Mesendoderm (in vitro differentiated cells): ENCODE measurements at regions not wholly inside any gene's neighbourhood (a gene's known extent, or its start where the extent isn't known, plus 50 kb on each side); places are given as distances from the start of the nearest gene placed in this dataset.

Experiments
- DNase-seq: peaks from one replicate; pipeline ENCODE4 v3.0.0; 2013
- H2AK5ac ChIP-seq: 2 replicates; pipeline ENCODE4 v1.6.1; 2013; ENCODE audit warnings: low read length, inconsistent platforms
- H2BK120ac ChIP-seq: 2 replicates; pipeline ENCODE4 v1.6.1; 2013; ENCODE audit warnings: low read depth, mild to moderate bottlenecking, low read length, moderate library complexity, mixed read lengths
- H2BK15ac ChIP-seq: replicated peaks from 2 replicates; pipeline ENCODE4 v1.6.1; 2013; ENCODE audit warnings: low read depth, mild to moderate bottlenecking, moderate library complexity
- H2BK5ac ChIP-seq: 2 replicates; pipeline ENCODE4 v1.6.1; 2013; ENCODE audit warnings: low read length, inconsistent platforms
- H3K18ac ChIP-seq: 2 replicates; pipeline ENCODE4 v1.6.1; 2013; ENCODE audit warnings: mild to moderate bottlenecking, low read length, mixed read lengths
- H3K23ac ChIP-seq: one replicate; pipeline ENCODE4 v1.6.1; 2013; ENCODE audit warnings: low read length
- H3K27ac ChIP-seq: 2 replicates; pipeline ENCODE4 v1.5.1; 2013; ENCODE audit warnings: low read depth, mild to moderate bottlenecking, inconsistent platforms, low read length, moderate library complexity
- H3K27me3 ChIP-seq: 2 replicates; pipeline ENCODE4 v1.6.1; 2013; ENCODE audit warnings: low read length, control low read depth, mild to moderate bottlenecking, inconsistent platforms; ENCODE audit not compliant: insufficient read depth, poor library complexity
- H3K36me3 ChIP-seq: 2 replicates; pipeline ENCODE4 v1.6.1; 2013; ENCODE audit warnings: low read length, inconsistent platforms; ENCODE audit not compliant: control insufficient read depth, insufficient read depth
- H3K4ac ChIP-seq: one replicate; pipeline ENCODE4 v1.6.1; 2013; ENCODE audit warnings: low read depth, mild to moderate bottlenecking, low read length, moderate library complexity
- H3K4me1 ChIP-seq: 2 replicates; pipeline ENCODE4 v1.6.1; 2013; ENCODE audit warnings: low read depth, low read length, inconsistent platforms; ENCODE audit not compliant: control insufficient read depth
- H3K4me2 ChIP-seq: 2 replicates; pipeline ENCODE4 v1.6.1; 2013; ENCODE audit warnings: low read length
- H3K4me3 ChIP-seq: 2 replicates; pipeline ENCODE4 v1.5.1; 2013; ENCODE audit warnings: mild to moderate bottlenecking, low read length
- H3K56ac ChIP-seq: one replicate; pipeline ENCODE4 v1.6.1; 2013; ENCODE audit warnings: low read length
- H3K79me1 ChIP-seq: 2 replicates; pipeline ENCODE4 v1.6.1; 2013; ENCODE audit warnings: low read length, inconsistent platforms
- H3K79me2 ChIP-seq: 2 replicates; pipeline ENCODE4 v1.6.1; 2013; ENCODE audit warnings: mild to moderate bottlenecking, low read length; ENCODE audit not compliant: control insufficient read depth, insufficient read depth
- H3K9ac ChIP-seq: 2 replicates; pipeline ENCODE4 v1.6.1; 2013; ENCODE audit warnings: low read length, inconsistent platforms
- H4K5ac ChIP-seq: one replicate; pipeline ENCODE4 v1.6.1; 2013; ENCODE audit warnings: low read length
- H4K8ac ChIP-seq: one replicate; pipeline ENCODE4 v1.6.1; 2013; ENCODE audit warnings: low read depth, mild to moderate bottlenecking, control low read depth, low read length, moderate library complexity
- whole genome bisulfite sequencing: extraction: QIAGEN DNeasy Blood & Tissue Kit; methylation state at CpG from one replicate; pipeline ENCODE4 v1.1.7; 2013; ENCODE audit warnings: low lambda C conversion rate, missing lambda C conversion rate; ENCODE audit not compliant: insufficient coverage; ENCODE audit errors: extremely low coverage; 5-methylcytosine and 5-hydroxymethylcytosine counted together

DNA sequence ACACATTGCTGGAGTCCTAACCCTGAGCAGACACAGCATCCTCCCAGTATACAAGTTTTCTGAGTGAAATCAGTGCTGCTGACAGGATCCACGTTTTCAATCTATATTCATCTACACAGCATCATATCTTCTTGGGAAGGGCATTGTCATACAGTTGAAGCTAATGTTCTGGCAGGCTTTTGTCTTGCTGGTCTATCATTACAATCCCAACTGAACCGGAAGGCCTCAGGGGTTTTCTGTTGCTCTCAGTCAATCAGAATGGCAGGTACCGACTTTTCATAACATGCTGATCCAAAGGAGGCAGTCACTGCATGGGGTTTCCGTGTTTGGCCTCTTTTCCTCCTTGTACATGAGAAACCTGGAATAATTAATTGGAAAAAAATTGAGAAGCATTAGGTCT lies 2118.8 kb upstream of the WWC1 start:
- H3K27ac ChIP-seq: no peak overlapping the region

DNA sequence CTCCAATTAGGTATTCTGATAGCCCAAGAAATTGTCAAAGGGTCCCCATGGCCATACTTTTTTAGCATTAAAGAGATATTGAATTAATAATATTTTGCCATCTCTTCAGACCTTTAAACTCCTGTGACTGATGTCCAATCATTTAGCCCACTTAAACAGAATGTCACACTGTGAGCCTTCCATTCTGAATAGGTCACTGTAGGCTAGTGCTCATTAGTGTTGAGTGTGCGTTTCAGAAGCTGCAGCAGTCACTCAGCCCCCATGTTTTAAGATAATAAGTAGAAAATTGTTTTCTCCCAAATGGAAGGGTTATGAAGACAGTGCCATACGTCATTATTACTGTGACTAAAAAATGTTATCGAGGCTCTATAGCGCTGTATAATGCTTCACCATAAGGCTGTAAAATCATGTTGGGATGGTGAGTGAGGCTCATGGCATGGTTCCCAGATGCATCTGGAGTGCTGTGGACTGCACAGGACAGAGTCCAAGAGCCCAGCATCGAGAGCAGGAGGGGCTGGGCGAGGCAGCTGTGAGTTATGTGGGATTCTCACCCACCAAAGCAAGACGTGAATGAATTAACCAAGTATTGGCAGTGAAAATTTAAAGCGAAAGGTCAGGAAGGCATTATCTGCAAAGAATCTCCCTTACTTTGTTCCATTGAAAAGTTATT lies 2112.9 kb upstream of the WWC1 start:
- Histone ChIP-seq H3K36me3 (no peaks in the 10 kb centered on the region), H3K23ac (no peak overlapping the region), H2BK5ac (no peak overlapping the region), H3K4me3 (no peak overlapping the region), H3K56ac (no peak overlapping the region), H3K9ac (no peak overlapping the region), H3K79me2 (no peaks in the 10 kb centered on the region), H3K4me1 (no peaks in the 10 kb centered on the region), H4K8ac (no peak overlapping the region), H3K18ac (no peak overlapping the region), H3K27me3 (no peaks in the 10 kb centered on the region), H3K27ac (no peak overlapping the region), H2AK5ac (no peak overlapping the region), H3K4me2 (no peak overlapping the region), H3K79me1 (no peaks in the 10 kb centered on the region), H2BK15ac (no peak overlapping the region), H3K4ac (no peak overlapping the region), H2BK120ac (no peak overlapping the region), H4K5ac (no peak overlapping the region)
- DNase-seq: no peak
- no CpG with 5 or more reads among the region's 8 CpGs for WGBS

More for the DNA sequence above, 2118.8 kb upstream of the WWC1 start:
- Histone ChIP-seq H3K9ac (no peak overlapping the region), H4K5ac (no peak overlapping the region), H3K56ac (no peak overlapping the region), H3K27me3 (no peaks in the 10 kb centered on the region), H2BK5ac (no peak overlapping the region), H3K79me1 (no peaks in the 10 kb centered on the region), H3K4ac (no peak overlapping the region), H2AK5ac (no peak overlapping the region), H3K36me3 (no peaks in the 10 kb centered on the region), H3K4me2 (no peak overlapping the region), H3K4me3 (no peak overlapping the region), H3K18ac (no peak overlapping the region), H4K8ac (no peak overlapping the region), H2BK15ac (no peak overlapping the region), H2BK120ac (no peak overlapping the region), H3K79me2 (no peaks in the 10 kb centered on the region), H3K23ac (no peak overlapping the region), H3K4me1 (no peaks in the 10 kb centered on the region)
- no CpG with 5 or more reads among the region's 4 CpGs for WGBS
- DNase-seq: no peak

DNA sequence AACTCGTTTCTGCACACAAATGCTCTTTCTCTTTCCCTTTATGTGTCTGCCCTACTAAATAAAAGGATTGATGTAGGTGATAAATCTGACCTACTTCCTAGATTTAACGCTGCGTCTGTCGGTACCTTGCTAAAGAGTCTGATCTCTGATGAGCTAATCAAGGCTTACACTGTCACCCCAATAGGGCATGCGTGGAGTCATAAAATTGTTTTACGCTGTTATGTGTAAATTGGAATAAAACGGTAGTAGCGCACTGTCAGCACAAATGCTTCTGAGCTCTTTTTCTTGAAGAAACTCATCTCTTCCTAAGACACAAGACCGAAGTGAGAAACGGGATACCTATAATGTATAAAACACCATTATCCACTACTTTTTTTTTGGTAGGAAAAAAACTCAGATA lies 2106.3 kb upstream of the WWC1 start:
- Histone ChIP-seq H3K27ac (no peak overlapping the region), H3K4me1 (no peaks in the 10 kb centered on the region), H3K9ac (no peak overlapping the region), H2AK5ac (no peak overlapping the region), H4K8ac (no peak overlapping the region), H3K36me3 (no peaks in the 10 kb centered on the region), H2BK15ac (no peak overlapping the region), H2BK5ac (no peak overlapping the region), H3K56ac (no peak overlapping the region), H3K4ac (no peak overlapping the region), H3K4me2 (no peak overlapping the region), H3K4me3 (no peak overlapping the region), H3K27me3 (no peaks in the 10 kb centered on the region), H3K79me2 (no peaks in the 10 kb centered on the region), H4K5ac (no peak overlapping the region), H2BK120ac (no peak overlapping the region), H3K79me1 (no peaks in the 10 kb centered on the region), H3K23ac (no peak overlapping the region), H3K18ac (no peak overlapping the region)
- no peak for DNase-seq
- WGBS: no CpG with 5 or more reads among the region's 10 CpGs

DNA sequence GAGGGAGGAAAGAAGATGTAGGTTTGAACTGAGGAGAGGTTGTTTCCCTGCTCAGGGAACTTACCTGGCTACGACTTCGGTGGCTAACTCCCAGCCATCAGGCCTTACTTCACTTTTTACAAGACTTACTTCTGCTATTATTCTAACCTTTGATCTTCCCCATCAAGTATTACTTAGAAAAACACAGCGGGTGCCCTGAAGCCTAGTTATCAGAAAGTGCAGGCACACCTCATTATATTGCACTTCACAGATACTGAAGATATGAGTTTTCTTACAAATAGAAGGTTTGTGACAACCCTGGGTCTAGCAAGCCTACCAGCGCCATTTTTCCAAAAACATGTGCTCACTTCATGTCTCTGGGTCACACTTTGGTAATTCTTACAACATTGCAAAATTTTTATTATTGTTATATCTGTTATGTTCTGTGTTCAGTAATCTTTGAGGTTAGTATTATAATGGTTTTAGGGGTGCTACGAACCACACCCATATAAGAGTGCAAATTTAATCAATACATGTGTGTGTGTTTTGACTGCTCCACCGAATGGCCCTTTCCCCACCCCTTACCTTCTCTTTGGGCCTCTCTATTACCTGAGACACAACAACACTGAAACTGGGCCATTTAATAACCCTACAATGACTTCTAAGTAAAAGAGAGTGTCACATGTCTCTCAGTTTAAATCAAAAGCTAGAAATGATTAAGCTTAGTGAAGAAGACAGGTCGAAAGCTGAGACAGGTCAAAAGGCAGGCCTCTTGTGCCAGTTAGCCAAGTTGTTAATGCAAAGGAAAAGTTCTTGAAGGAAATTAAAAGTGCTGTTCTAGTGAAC lies 2102.7 kb upstream of the WWC1 start:
- no peak overlapping the region for H3K56ac ChIP-seq
- no peaks in the 10 kb centered on the region for H3K4me1 ChIP-seq
- H3K9ac ChIP-seq: no peak overlapping the region
- H3K23ac ChIP-seq: no peak overlapping the region
- H2BK120ac ChIP-seq: no peak overlapping the region
- no peaks in the 10 kb centered on the region for H3K27me3 ChIP-seq
- H4K5ac ChIP-seq: no peak overlapping the region
- no peak overlapping the region for H3K4me2 ChIP-seq
- no peak overlapping the region for H4K8ac ChIP-seq
- no peaks in the 10 kb centered on the region for H3K36me3 ChIP-seq
- no peaks in the 10 kb centered on the region for H3K79me1 ChIP-seq
- H2BK5ac ChIP-seq: no peak overlapping the region
- H3K79me2 ChIP-seq: no peaks in the 10 kb centered on the region
- no peak overlapping the region for H3K4ac ChIP-seq
- DNase-seq: no peak
- no CpG with 5 or more reads among the region's 7 CpGs for WGBS
- no peak overlapping the region for H2AK5ac ChIP-seq
- H3K4me3 ChIP-seq: no peak overlapping the region
- no peak overlapping the region for H3K27ac ChIP-seq
- H3K18ac ChIP-seq: no peak overlapping the region
- no peak overlapping the region for H2BK15ac ChIP-seq

DNA sequence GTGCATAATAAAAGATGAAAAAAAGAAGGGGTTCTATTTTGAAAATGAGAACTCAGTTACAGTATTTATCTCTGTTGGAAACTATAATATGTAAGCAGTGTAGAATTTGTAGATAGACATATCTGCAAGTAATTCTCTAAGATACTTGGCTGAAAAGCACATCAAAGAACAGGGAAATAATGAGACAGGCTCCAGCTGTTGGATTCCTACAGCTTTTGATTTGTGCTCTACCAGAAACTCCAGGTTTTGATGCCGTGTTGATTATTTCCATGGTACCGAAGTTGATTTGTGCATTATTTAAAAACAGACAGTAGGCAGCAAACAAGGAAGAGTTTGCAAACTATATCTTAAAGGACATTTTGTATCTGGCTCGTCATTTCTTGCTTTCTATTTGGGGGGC lies 2098.7 kb upstream of the WWC1 start:
- no peak for DNase-seq

More for the DNA sequence above, 2098.7 kb upstream of the WWC1 start:
- Histone ChIP-seq H3K79me2 (no peaks in the 10 kb centered on the region), H2AK5ac (no peak overlapping the region), H3K18ac (no peak overlapping the region), H3K4ac (no peak overlapping the region), H3K4me1 (no peaks in the 10 kb centered on the region), H3K9ac (no peak overlapping the region), H3K36me3 (no peaks in the 10 kb centered on the region), H3K27ac (no peak overlapping the region), H4K8ac (no peak overlapping the region), H2BK120ac (no peak overlapping the region), H3K4me3 (no peak overlapping the region), H3K23ac (no peak overlapping the region), H3K79me1 (no peaks in the 10 kb centered on the region), H3K56ac (no peak overlapping the region), H3K4me2 (no peak overlapping the region), H2BK15ac (no peak overlapping the region), H3K27me3 (no peaks in the 10 kb centered on the region), H2BK5ac (no peak overlapping the region), H4K5ac (no peak overlapping the region)
- no CpG with 5 or more reads among the region's 3 CpGs for WGBS
